ENCODE measurements at regions not wholly inside any gene's neighbourhood (a gene's known extent, or its start where the extent isn't known, plus 50 kb on each side); places are given as distances from the start of the nearest gene placed in this dataset.
"Not testable (repeated sequence)": the region's sequence is repeated elsewhere in the genome, so short reads cannot be mapped to it uniquely, and the experiment has no call there.

DNA sequence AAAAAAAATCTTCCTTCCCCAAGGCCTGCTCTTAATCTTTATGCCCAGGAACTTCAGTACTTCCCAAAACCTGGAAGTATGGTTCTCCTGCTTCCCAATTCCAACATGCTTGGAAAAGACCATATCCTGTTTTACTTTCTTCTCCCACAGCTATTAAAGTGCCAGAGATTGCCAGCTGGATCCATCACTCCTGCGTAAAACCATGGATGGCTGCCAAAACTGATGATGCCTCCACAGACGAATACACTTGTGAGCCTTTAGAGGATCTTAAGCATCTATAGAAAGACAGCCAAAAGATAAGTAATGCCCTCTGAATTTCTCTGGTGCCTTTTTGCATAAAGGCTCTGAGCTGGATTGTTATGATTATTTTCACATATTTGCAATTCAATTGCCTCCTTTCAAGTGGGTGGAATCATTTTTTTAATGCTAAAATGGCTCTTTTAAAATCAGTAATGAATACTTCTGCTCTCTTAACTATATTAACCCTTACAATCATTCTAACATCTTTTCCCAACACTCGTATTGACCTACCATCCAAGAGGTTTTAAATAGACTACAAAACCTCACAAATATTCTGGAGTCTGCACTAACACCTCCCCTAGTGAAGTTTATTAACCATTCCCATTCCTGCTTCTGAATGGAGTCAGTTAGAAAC lies 1807.8 kb downstream of the BRINP3 start:
- DNase-seq = peak; percentile 28

DNA sequence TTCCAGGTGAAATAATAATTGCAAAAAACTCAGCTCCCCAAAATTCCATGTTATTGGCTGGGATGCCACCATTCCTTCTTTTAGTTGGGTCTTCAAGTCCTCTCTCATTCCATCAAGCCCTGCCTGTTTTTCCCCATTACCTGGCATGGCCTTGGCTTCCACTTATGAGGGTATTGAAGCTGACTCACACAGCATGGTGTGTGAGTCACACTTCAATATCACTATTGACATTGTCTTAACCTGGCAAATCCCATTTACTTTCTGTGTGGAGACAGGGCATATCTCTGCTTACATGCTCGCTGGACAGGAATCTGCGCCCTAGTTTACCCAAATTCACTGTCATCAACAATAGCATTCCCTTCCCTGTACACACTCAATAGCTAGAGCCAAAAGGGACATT lies 1806.8 kb downstream of the BRINP3 start:
- DNase-seq = no peak

DNA sequence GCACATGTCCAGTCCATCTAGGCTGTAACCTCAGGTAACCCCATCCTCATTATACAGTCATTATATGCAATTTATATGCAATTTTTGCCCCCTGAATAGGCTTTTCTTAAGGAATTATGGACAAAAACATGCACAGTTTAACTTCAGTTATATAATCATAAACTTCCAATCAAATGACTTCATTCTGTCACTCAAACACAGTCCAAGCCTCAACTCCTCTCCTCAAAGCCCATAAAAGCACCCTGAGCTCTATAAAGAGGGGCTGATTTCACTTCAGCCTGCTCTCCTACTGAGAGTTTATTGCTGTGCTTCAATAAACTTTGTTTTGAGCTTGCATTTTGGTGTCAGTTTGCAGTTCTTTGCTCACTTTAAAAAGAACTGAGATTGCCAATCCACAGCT lies 1805.5 kb downstream of the BRINP3 start:
- no peak for DNase-seq

DNA sequence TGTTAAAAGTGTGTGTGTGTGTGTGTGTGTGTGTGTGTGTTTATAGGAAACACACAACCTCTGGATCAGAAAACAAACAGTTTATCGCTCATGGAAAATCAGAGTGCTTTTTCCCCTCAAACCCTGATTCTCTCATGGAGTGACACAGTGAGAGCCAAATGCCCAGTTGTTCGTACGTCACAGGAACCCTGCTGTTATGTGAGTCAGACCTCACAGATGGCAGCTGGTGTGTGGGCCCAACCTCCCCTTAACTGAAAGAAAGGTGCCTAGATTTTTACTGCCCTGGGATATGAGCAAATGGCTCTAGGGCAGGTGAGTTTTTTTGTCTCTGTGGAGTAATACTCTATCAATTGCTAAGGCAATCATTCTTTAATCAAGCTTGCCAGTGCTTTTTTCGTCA lies 1788.1 kb downstream of the BRINP3 start:
- no peak for DNase-seq

DNA sequence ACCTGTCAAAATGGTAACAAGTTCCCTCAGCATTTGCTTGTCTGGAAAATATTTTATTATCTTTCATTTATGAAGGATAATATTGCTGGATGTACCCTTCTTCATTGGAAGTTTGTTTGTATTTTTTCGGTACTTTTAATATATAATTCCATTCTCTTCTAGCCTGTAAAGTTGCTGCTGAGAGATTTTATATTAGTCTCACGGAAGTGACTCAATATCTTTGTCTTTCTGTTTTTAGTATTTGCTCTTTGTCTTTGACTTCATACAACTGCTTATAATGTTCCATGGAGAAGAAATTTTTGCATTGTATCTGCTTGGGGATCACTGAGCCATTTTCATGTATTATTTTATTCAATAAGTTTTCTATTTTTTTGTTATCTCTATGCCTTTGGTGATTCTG lies 1777.5 kb downstream of the BRINP3 start:
- DNase-seq = no peak

DNA sequence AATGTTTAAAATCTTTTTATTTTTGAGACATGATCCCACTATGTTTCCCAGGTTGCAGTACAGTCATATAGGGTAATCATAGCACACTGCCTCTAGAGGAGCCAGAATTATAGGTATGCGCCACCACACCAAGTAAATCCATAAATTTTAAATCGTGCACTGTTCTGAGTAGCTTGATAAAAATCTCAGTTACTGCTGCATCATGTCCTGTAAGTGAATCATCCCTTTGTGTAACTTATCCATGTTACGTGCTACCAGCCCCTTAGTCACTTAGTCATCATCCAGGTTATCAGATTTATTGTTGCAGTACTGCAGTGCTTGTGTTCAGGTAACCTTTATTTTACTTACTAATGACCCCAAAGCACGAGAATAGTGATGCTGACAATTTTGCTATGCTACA lies 1770.9 kb downstream of the BRINP3 start:
- DNase-seq = no peak

DNA sequence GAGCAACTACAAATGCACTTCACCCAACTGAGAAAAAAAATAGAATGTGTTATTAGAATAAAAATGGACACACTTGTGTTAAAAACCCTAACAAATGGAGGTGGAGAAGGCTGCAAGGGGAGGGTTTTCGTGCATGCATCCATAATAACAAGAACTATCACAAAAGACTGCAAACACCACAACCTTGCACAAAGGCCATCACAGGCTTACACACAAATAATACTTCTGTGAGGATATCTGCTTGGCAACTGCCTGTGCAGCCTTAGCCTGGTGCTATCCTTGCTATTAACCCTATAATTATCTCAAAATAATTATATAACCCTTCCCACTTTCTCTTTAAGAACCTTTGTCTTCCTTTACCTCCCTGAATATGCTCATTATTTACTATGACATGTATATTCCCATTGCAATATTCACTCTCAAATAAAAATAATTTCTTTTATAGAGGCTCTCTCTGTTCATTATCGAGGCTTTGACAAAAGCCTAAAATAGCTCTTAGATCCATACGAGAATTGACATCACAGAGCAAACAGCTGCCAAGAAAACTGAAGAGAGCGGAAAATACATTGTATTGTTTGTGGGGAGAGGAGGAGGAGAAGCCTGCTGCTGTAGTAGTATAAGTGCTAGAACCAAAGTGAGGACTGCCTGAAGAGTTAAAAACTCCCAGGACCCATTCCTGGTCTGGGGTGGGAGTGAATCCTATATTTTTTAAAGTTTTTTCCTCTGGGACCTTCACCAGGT lies 1768.7 kb downstream of the BRINP3 start:
- DNase-seq = peak; percentile 61

DNA sequence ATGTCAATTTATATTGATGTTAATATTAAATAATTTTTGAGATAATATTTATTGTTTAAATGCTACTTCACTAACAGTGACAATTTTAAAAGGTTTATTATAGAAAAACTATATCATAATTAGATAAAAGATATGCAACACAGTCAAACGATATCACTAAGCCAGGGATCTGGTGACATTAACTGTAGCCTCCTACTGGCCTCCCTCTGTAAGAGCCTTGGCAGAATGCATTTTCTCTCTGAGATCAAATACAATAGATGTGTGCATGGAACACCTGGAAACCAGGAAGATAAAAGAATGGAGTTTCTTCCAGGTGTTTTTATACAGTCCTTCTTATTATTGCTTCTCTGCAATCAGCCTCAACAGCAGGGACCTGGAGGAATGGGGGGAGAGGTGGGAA lies 1762.1 kb downstream of the BRINP3 start:
- no peak for DNase-seq

DNA sequence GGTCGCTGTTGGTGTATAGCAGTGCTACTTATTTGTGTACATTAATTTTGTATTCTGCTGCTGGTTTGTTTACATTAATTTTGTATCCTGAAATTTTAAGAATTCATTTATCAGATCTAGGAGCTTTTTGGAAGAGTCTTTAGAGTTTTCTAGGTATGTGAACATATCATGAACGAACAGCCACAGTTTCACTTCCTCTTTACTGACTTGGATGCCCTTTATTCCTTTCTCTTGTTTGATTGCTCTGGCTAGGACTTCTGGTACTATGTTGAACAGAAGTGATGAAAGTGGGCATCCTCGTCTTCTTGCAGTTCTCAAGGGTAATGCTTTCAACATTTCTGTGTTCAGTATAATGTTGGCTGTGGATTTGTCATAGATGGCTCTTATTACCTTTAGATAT lies 1757.9 kb downstream of the BRINP3 start:
- DNase-seq = no peak

DNA sequence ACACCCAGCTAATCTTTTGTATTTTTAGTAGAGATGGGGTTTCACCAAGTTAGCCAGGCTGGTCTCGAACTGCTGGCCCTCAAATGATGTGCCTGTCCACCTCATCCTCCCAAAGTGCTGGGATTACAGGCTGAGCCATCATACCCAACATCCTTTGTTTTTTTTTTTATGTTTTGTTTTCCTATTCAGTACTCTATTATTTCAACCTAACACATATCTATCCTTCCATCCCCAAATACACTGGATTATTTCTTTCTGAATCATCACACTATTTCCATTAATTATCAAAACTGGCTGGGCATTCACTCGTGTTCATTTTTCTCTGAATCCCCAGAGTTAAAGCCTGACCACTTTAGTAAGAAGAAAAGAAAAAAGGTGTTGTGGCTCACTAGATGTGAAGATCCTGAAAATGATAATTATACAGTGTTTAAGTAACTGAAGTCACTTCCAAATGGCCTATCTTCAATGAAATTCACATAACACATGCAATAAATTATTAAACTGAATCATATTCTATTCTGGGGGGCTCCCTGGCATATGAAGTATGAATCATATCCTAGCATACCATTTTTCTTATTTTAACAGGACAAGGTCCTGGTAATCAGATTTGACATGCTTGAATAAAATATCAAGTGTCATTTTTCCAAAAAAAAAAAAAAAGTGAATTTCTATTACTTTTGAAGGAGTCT lies 1754.2 kb downstream of the BRINP3 start:
- DNase-seq = no peak

DNA sequence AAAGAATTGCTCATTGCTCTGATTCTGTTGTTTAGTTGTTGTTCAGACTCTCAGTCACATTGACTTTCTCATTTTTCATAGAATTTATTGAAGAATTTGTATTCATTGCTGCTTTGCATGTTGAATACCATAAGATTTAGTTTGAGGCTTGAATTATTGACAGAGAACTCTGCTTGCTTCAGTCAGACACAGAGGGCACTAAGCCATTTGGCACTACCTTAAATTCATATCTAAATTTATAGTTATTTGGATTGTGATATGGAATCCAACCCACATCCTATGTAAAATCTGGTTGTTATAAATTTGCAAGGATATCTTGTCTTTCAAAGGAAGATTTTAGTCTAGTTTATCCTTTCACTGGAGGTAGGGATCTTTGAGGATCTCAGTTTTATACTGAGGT lies 1748.6 kb downstream of the BRINP3 start:
- DNase-seq = no peak

DNA sequence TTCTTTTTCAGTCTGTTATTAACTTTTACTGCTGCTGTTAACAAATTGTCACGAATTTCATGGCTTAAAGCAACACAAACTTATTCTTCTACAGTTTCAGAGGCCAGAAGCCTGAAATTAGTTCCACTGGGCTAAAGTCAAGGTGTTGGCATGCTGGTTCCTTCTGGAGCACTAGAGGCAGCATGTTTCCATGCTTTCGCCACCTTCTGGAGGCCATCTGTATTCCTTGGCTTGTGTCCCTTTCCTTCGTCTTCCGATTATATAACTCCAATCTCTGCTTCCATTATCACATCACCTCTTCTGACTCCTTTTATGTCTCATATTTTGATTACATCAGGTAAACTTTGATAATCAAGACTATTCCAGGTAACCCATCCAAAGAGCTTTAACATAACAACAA lies 1742.1 kb downstream of the BRINP3 start:
- no peak for DNase-seq

DNA sequence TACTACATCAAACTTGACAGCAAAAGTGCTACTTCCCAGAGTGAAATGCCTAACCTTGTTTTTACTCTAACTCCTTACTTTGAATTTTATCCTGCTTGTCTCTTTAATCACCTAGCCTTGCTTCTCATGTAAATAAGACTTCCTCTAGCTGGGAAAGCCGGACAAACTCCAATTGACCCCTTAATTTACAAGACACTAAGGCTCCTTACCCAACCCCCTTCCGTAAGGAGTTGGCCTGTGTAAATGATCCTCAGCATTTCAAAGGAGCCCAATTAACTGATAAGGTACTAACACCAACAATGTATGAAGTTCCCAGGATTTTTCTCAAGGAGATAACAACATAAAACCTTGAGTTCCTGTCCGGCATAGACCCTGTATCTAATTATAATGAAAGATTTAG lies 1728.4 kb downstream of the BRINP3 start:
- DNase-seq = not testable (repeated sequence)

DNA sequence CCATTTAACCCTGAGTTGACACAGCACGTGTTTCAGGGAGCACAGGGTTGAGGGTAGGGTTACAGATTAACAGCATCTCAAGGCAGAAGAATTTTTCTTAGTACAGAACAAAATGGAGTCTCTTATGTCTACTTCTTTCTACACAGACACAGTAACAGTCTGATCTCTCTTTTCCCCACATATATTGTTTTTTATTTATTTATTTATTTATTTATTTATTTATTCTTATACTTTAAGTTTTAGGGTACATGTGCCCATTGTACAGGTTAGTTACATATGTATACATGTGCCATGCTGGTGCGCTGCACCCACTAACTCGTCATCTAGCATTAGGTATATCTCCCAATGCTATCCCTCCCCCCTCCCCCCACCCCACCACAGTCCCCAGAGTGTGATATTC lies 1725.6 kb downstream of the BRINP3 start:
- DNase-seq = not testable (repeated sequence)

DNA sequence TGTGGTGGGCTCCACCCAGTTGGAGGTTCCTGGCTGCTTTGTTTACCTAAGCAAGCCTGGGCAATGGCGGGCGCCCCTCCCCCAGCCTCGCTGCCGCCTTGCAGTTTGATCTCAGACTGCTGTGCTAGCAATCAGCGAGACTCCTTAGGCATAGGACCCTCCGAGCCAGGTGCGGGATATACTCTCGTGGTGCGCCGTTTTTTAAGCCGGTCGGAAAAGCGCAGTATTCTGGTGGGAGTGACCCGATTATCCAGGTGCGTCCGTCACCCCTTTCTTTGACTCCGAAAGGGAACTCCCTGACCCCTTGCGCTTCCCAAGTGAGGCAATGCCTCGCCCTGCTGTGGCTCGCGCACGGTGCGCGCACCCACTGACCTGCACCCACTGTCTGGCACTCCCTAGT lies 1719.9 kb downstream of the BRINP3 start:
- not testable (repeated sequence) for DNase-seq

DNA sequence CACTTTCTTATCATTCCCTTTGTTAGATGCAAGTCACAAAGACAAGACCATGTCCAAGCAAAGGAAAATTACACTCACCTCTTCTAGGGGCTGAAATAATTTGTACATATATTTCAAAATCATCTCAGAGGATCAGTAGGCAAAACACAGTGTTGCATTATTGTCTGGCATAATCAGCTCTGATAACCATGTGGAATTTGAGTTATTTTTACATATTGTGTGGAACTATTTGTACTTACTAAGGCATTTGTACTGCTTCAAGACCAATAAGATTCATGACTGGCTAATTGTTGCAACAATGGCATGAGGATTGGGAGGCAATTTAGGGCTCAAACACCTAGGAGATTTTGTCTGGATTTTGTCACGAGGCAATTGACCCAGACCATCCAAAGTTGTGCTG lies 1716.4 kb downstream of the BRINP3 start:
- no peak for DNase-seq

DNA sequence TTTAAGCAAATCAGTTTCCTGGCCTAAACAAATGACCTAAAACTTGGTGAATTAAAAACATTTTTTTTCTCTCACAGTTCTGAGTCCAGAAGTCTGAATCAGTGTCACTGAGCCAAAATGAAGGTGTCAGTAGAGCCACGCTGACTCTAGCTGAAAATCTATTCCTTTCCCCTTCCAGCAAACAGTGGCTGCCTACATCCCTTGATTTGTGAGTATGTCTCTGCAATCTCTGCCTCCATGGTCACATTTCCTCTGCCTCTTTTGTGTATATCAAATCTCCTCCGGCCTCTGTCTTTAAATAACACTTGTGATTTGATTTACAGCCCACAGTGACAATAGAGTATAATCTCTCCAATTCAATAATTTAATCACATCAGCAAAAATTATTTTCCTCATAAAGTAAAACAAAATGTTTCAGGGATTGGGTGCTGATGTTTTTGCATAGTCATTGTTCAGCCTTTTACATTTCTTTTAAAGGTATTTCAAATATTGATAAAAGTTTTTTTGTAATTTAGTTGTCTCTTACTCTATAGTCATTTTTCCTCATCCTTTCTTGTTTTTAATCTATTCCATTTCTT lies 1715.4 kb downstream of the BRINP3 start:
- DNase-seq = no peak

DNA sequence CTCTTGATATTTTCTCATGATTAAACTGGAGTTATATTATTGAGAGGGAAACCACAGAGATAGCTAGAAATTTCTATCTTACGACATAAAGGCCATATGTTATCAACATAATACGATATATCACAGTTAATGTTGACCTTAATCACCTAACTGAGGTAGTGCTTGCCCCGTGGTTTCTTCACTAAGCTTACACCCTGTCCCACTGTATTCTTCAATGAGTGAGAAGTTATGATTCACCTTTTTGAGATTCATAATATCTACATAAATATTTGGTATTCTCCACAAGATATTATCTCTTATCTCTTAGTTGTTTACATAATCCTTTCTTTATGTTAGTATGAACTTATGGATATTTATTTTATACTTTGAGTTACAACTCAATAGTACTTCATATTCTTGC lies 1714.1 kb downstream of the BRINP3 start:
- no peak for DNase-seq

DNA sequence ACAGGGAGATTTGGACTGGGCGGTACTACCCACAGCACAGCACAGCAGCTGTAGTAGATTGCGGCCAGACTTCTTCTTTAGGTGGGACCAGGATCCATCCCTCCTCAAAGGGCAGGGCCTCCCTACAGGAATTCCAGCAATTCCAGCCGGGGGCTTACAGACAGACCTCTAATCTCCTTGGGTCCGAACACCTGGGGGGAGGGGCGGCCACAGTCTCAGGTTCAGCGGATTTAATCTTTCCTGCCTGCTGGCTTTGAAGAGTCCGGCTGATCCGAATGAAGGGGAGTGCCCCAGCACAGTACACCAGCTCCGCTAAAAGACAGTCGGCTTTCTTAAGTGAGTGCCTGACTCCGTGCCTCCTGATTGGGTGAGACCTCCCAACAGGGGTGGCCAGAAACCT lies 1708.5 kb downstream of the BRINP3 start:
- no peak for DNase-seq

DNA sequence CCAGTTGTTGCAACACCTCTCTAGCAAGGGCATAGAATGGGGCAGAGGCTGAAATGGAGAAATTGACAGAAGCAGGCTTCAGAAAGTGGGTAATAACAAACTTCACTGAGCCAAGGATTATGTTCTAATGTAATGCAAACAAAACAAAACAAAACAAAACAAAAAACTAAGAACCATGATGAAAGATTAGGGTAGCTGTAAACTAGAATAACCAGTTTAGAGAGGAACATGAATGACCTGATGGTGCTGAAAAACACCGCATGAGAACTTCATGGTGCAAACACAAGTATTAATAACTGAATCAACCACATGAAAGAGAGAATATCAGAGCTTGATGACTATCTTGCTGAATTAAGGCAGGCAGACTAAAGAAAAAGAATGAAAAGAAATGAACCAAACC lies 1707.7 kb downstream of the BRINP3 start:
- no peak for DNase-seq

DNA sequence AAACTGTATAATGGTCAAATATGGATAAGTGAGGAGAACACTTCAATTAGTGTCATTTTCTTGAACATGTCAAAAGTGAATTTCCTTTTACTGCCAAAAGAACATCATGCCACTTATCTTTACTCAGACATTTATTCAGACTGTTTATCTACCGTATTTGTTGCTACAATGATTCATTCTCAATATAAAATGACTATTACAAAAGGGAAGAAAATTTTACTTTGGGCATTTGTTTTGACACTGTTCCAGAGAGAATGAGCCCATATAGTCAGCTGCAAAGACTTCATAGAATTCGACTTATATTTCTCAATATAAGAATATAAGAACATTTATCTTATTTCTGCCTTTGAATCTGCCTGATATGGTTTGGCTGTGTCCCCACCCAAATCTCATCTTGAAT lies 1699.1 kb downstream of the BRINP3 start:
- no peak for DNase-seq

DNA sequence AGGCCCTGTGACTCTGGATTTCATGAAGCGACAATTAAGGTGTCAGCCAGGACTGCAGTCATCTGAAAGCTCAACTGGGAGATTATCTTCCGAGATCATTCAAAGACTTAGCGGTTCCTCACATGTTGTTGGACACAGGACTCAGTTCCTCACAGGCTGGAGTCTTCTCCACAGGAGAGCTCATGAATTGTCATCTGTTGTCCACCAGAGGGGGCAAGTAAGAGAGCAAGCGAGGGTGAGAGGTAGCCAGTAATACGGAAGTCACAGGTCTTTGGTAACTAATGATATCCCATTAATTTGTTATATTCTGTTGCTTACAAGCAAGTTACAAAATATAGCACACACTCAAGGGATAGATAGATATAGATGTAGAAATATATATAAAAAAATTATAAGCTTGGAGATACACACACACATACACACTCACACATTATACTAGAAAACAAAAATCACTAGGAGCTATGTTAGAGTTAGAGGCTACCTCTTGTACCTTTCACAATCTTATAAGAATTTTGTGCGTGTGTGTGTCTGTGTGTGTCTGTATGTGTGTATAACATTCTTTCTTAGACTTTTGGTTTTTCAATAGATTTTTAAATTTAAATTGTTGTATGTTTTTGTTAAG lies 1695.3 kb downstream of the BRINP3 start:
- peak; percentile 4 for DNase-seq

DNA sequence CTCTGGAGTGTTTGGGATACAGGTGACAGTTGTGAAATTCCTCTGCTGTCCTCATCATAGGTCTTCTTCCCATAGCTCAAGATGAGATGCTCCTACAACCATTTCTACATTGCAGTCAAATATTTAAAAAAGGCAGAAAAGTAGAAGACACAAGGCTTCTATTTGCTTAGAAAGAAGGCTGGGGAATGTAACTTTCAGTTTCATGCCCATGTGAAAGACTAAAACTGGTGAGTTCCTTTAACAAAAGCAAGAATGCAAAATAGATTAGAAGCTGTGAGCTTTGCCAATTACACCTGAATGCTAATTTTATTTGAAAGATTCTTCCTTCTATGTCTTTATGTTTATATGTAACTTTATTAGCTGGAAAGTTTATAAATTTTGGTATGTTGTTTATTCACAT lies 1682.7 kb downstream of the BRINP3 start:
- no peak for DNase-seq

Data from COR-L47 (cell line).